ENCODE measurements at regions not wholly inside any gene's neighbourhood (a gene's known extent, or its start where the extent isn't known, plus 50 kb on each side); places are given as distances from the start of the nearest gene placed in this dataset.
A peak's percentile ranks its signal among the peaks of the same experiment; 100 is the strongest.

DNA sequence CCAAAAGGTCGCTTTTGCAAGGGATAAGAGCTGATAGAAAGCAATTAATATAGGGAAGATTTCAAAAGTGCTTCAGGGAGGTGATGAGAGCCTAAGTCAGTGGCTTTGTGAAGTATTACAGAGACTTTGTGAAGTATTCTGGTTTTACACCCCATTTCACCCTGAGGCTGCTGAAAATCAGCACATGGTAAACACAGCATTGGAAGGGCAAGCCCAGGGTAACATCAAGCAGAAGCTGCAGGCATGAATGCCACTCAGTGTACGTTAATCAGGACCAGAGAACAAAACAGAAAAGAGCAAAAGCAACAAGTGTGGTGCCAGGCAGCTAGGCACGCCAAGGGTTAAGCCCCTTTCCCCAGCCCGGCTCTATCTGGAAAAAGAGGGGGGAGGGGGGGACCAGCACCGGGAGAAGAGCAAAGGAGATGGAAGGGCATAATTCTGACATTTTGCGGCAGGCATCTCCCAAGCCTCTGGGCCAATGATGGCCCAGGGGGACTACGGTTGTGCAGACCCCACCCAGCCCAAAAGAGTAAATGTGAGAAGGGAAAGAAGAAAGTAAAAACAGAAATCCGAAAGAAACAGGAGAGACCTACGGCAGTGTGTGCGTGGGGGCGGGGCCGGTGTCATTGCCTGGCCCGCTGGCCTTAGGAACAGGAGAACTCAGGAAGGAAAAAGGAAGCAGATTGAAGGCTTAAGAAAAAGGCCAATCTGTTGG lies 58.9 kb downstream of the DHRS2 start:
- Histone ChIP-seq H3K9me3 (no peaks in the 10 kb centered on the region), H3K4me1 (no peaks in the 10 kb centered on the region), H3K27ac (no peak overlapping the region), H3K27me3 (peaks cover 0 to 7% (median 2%) of the 10 kb centered on the region in 3 donors), H3K4me3 (peak overlapping the region in 3 of 4 donors; percentile 34 to 59 (median 34)), H3K36me3 (no peaks in the 10 kb centered on the region)
- TF ChIP-seq POLR2A (IDR thresholded peaks at IDR 0.05): no peak
- TF ChIP-seq, protein P1, sequence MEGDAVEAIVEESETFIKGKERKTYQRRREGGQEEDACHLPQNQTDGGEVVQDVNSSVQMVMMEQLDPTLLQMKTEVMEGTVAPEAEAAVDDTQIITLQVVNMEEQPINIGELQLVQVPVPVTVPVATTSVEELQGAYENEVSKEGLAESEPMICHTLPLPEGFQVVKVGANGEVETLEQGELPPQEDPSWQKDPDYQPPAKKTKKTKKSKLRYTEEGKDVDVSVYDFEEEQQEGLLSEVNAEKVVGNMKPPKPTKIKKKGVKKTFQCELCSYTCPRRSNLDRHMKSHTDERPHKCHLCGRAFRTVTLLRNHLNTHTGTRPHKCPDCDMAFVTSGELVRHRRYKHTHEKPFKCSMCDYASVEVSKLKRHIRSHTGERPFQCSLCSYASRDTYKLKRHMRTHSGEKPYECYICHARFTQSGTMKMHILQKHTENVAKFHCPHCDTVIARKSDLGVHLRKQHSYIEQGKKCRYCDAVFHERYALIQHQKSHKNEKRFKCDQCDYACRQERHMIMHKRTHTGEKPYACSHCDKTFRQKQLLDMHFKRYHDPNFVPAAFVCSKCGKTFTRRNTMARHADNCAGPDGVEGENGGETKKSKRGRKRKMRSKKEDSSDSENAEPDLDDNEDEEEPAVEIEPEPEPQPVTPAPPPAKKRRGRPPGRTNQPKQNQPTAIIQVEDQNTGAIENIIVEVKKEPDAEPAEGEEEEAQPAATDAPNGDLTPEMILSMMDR (IDR thresholded peaks at IDR 0.05 in 4 of 5, conservative IDR thresholded peaks at IDR 0.05 in 1 of 5): no peak
- intact Hi-C loops (cut with DNase I; ENCODE audit: low total_unique reads): no loop called here
- in situ Hi-C loops (cut with MboI; ENCODE audit: low sequenced_read_pairs in 4 of 4): no loop called here
- DNase-seq (no peak), ATAC-seq (no peak)

DNA sequence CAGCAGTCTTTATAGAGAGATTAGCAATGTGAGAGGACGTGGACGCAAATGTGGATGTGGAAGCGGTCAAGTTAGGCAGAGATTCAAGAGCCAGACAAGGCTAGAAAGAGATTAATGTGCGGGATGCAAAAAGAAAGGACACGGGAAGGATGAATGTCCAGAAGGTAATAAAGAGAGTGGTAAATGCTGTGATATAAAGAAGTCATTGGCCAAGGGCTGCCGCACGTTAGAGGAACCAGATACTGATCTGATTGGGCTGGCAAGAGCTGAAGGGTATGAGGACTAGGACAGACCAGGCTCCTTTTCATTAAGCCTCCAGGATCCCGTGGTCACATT lies 59.5 kb downstream of the DHRS2 start:
- H3K36me3 ChIP-seq: no peaks in the 10 kb centered on the region
- TF ChIP-seq POLR2A (IDR thresholded peaks at IDR 0.05): no peak
- peak overlapping the region in 3 of 4 donors; percentile 34 to 59 (median 34) for H3K4me3 ChIP-seq
- no peak for DNase-seq
- in situ Hi-C loops (cut with MboI; ENCODE audit: low sequenced_read_pairs in 4 of 4) (no loop called here), intact Hi-C loops (cut with DNase I; ENCODE audit: low total_unique reads) (no loop called here)
- ATAC-seq: no peak
- H3K27me3 ChIP-seq: peaks cover 0 to 7% (median 2%) of the 10 kb centered on the region in 3 donors
- H3K4me1 ChIP-seq: no peaks in the 10 kb centered on the region
- no peak overlapping the region for H3K27ac ChIP-seq
- no peaks in the 10 kb centered on the region for H3K9me3 ChIP-seq

DNA sequence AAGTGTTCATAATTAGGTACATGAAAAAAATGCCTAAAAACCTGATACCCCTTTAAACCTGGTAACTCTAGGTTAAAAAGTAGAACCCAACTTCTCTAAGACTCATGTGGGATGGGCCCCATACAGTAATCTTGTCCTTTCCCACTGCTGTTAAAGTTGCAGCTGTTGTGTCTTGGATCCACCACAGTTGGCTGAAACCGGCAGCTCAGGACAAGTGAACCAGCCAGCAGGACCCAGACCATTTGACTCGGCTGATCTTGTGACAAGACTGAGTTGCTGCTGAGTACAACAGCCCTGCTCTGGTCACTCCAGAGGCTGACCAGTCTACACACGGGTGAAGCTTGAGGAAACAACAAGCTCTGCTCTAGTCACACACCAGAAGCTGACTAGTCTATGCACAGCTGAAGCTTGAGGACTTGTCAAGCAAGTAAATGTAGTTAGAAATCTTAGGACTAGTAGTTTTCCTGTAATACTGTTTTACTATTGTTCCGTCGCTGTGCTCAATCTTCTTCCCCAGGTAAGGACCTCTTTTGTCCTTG lies 60.6 kb downstream of the DHRS2 start:
- H3K9me3 ChIP-seq: no peaks in the 10 kb centered on the region
- intact Hi-C loops (cut with DNase I; ENCODE audit: low total_unique reads) (no loop called here), in situ Hi-C loops (cut with MboI; ENCODE audit: low sequenced_read_pairs in 4 of 4) (no loop called here)

DNA sequence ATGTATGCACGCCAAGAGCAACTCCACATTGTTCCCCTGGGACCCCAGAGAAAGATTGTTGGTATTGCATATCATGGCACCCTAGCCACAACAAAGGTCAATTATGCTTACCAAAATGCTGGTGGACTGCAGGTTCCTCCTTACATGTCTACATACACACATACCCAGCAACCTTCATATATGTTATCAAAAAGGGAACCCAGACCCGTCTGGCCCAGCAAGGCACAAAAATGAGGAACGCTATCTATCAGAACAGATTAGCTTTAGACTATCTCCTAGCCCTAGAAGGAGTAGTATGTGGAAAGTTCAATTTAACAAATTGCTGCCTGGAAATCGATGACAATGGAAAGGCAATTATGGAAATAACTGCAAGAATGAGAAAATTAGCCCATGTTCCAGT lies 61.5 kb downstream of the DHRS2 start:
- Histone ChIP-seq H3K27ac (no peak overlapping the region), H3K4me3 (no peak overlapping the region), H3K36me3 (no peaks in the 10 kb centered on the region), H3K9me3 (no peaks in the 10 kb centered on the region), H3K4me1 (no peaks in the 10 kb centered on the region), H3K27me3 (peaks cover 0 to 7% (median 2%) of the 10 kb centered on the region in 3 donors)
- TF ChIP-seq POLR2A (IDR thresholded peaks at IDR 0.05): no peak
- TF ChIP-seq, protein P1 (IDR thresholded peaks at IDR 0.05 in 4 of 5, conservative IDR thresholded peaks at IDR 0.05 in 1 of 5): no peak
- no peak for ATAC-seq
- no peak for DNase-seq
- in situ Hi-C loops (cut with MboI; ENCODE audit: low sequenced_read_pairs in 4 of 4): no loop called here
- intact Hi-C loops (cut with DNase I; ENCODE audit: low total_unique reads): no loop called here

More for the DNA sequence above, 60.6 kb downstream of the DHRS2 start:
- TF ChIP-seq, protein P1 (IDR thresholded peaks at IDR 0.05 in 4 of 5, conservative IDR thresholded peaks at IDR 0.05 in 1 of 5): no peak
- no peak for TF ChIP-seq POLR2A (IDR thresholded peaks at IDR 0.05)
- H3K4me3 ChIP-seq: no peak overlapping the region
- DNase-seq: no peak
- H3K27ac ChIP-seq: no peak overlapping the region
- no peaks in the 10 kb centered on the region for H3K4me1 ChIP-seq
- H3K27me3 ChIP-seq: peaks cover 0 to 7% (median 2%) of the 10 kb centered on the region in 3 donors
- no peak for ATAC-seq
- no peaks in the 10 kb centered on the region for H3K36me3 ChIP-seq

DNA sequence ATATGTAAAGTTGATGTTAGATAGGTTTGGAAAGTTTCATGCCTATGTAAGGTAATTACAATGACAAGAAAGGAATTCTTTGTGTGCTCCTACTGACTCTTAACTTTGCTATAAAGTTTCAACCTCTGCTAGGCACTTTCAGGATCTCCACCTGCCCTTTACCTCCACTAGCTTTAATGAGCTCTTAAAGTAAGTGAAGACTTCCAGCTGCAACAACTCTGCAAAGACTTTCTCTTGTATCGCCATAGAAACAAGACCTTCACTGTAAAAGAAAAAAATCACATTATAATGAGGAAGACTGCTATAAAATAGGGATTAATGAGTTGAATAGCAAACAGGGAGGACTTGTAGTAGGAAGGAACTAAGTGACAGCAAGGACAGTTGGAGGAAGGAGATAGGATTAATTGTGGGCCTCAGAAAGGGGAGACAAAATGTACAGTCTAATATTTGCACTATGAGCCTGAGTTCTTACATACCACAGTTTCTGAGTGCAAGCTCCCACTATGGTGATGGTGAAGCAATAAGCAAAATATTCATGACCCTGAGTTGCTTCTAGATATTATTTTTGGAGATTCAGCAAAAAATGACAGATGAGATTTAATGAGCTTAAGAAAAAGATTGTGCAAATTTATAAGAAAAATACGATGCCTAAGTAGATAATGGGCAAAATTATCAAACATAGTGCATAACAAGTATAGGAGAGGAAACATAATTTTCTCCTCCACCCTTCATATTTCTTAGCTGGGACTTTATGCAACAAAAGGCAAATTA lies 66.7 kb downstream of the DHRS2 start:
- no peaks in the 10 kb centered on the region for H3K36me3 ChIP-seq
- in situ Hi-C loops (cut with MboI; ENCODE audit: low sequenced_read_pairs in 4 of 4) (no loop called here), intact Hi-C loops (cut with DNase I; ENCODE audit: low total_unique reads) (no loop called here)
- ATAC-seq: no peak
- no peak for TF ChIP-seq POLR2A (IDR thresholded peaks at IDR 0.05)
- TF ChIP-seq, protein P1 (IDR thresholded peaks at IDR 0.05 in 4 of 5, conservative IDR thresholded peaks at IDR 0.05 in 1 of 5): no peak
- H3K4me3 ChIP-seq: no peak overlapping the region
- DNase-seq: no peak
- no peak overlapping the region for H3K27ac ChIP-seq
- H3K27me3 ChIP-seq: peaks cover 0 to 3% (median 0%) of the 10 kb centered on the region in 3 donors
- no peaks in the 10 kb centered on the region for H3K4me1 ChIP-seq
- peaks cover 0 to 3% (median 0%) of the 10 kb centered on the region in 3 donors for H3K9me3 ChIP-seq
